Trophoblast cell (in vitro differentiated cells and primary cell): ENCODE measurements at regions not wholly inside any gene's neighbourhood (a gene's known extent, or its start where the extent isn't known, plus 50 kb on each side); places are given as distances from the start of the nearest gene placed in this dataset.
A peak's percentile ranks its signal among the peaks of the same experiment; 100 is the strongest.

Experiments used
- DNase-seq, 2 donors: peaks; one replicate each; pipeline ENCODE4 v3.0.0-alpha.2; 2016
- H2AFZ ChIP-seq: 2 replicates; pipeline ENCODE4 v1.6.1; 2013; ENCODE audit warnings: low read length, moderate library complexity, mild to moderate bottlenecking; ENCODE audit not compliant: insufficient read depth, poor library complexity
- H2AK5ac ChIP-seq: 2 replicates; pipeline ENCODE4 v1.6.1; 2013; ENCODE audit warnings: mild to moderate bottlenecking, low read length
- H2BK120ac ChIP-seq: 2 replicates; pipeline ENCODE4 v1.6.1; 2013; ENCODE audit warnings: low read length, mild to moderate bottlenecking, moderate library complexity; ENCODE audit not compliant: insufficient read depth, poor library complexity
- H2BK12ac ChIP-seq: 2 replicates; pipeline ENCODE4 v1.6.1; 2013; ENCODE audit warnings: mild to moderate bottlenecking, low read length, moderate library complexity
- H2BK5ac ChIP-seq: 2 replicates; pipeline ENCODE4 v1.6.1; 2013; ENCODE audit warnings: low read length, low read depth, moderate library complexity, mild to moderate bottlenecking; ENCODE audit not compliant: poor library complexity
- H3K14ac ChIP-seq: 2 replicates; pipeline ENCODE4 v1.6.1; 2013; ENCODE audit warnings: mild to moderate bottlenecking, low read length
- H3K18ac ChIP-seq: 2 replicates; pipeline ENCODE4 v1.6.1; 2013; ENCODE audit warnings: mild to moderate bottlenecking, low read length
- H3K23ac ChIP-seq: 2 replicates; pipeline ENCODE4 v1.6.1; 2013; ENCODE audit warnings: low read length
- H3K27ac ChIP-seq: 2 replicates; pipeline ENCODE4 v1.5.1; 2013; ENCODE audit warnings: low read depth, mild to moderate bottlenecking, inconsistent platforms, low read length, moderate library complexity
- H3K27me3 ChIP-seq: 2 replicates; pipeline ENCODE4 v1.6.1; 2013; ENCODE audit warnings: inconsistent platforms, mild to moderate bottlenecking, low read length, moderate library complexity; ENCODE audit not compliant: insufficient read depth
- H3K36me3 ChIP-seq, 2 experiments: 1 replicate in 1 of 2; 2 replicates in 1 of 2; pipeline ENCODE4 v1.6.1; 2013; ENCODE audit warnings: low read length in 2 of 2, mild to moderate bottlenecking in 2 of 2, moderate library complexity in 1 of 2; ENCODE audit not compliant: insufficient read depth in 2 of 2, control insufficient read depth in 1 of 2
- H3K4ac ChIP-seq: 2 replicates; pipeline ENCODE4 v1.6.1; 2013; ENCODE audit warnings: low read depth, mild to moderate bottlenecking, low read length, moderate library complexity
- H3K4me1 ChIP-seq, 2 experiments: 1 replicate in 1 of 2; 2 replicates in 1 of 2; pipeline ENCODE4 v1.6.1; 2013; ENCODE audit warnings: low read length in 2 of 2, mild to moderate bottlenecking in 2 of 2, moderate library complexity in 1 of 2; ENCODE audit not compliant: insufficient read depth in 2 of 2, control insufficient read depth in 1 of 2
- H3K4me2 ChIP-seq: 2 replicates; pipeline ENCODE4 v1.6.1; 2013; ENCODE audit warnings: inconsistent platforms, mild to moderate bottlenecking, low read length, moderate library complexity
- H3K4me3 ChIP-seq: 2 replicates; pipeline ENCODE4 v1.5.1; 2013; ENCODE audit warnings: mild to moderate bottlenecking, low read depth, low read length, inconsistent platforms
- H3K79me1 ChIP-seq: one replicate; pipeline ENCODE4 v1.6.1; 2013; ENCODE audit warnings: low read length
- H3K79me2 ChIP-seq: 2 replicates; pipeline ENCODE4 v1.6.1; 2013; ENCODE audit warnings: low read length, mild to moderate bottlenecking; ENCODE audit not compliant: control insufficient read depth, insufficient read depth, poor library complexity
- H3K9ac ChIP-seq: 2 replicates; pipeline ENCODE4 v1.6.1; 2013; ENCODE audit warnings: mild to moderate bottlenecking, low read length
- H3K9me3 ChIP-seq: 2 replicates; pipeline ENCODE4 v1.6.1; 2013; ENCODE audit warnings: low read depth, mild to moderate bottlenecking, control low read depth, inconsistent platforms, low read length; ENCODE audit not compliant: insufficient read depth
- H4K12ac ChIP-seq: 2 replicates; pipeline ENCODE4 v1.6.1; 2013; ENCODE audit warnings: low read depth, mild to moderate bottlenecking, low read length, moderate library complexity
- H4K8ac ChIP-seq: 2 replicates; pipeline ENCODE4 v1.6.1; 2013; ENCODE audit warnings: low read depth, mild to moderate bottlenecking, low read length, moderate library complexity
- H4K91ac ChIP-seq: one replicate; pipeline ENCODE4 v1.6.1; 2013; ENCODE audit warnings: low read depth, mild to moderate bottlenecking, low read length, moderate library complexity
- WGBS: extraction: QIAGEN DNeasy Blood & Tissue Kit; methylation state at CpG from one replicate; pipeline ENCODE4 v1.1.7; 2013; ENCODE audit warnings: missing lambda C conversion rate; ENCODE audit not compliant: insufficient read length, insufficient coverage; ENCODE audit errors: extremely low coverage; 5-methylcytosine and 5-hydroxymethylcytosine counted together

- no peak overlapping the region for H3K9ac ChIP-seq
- no peak overlapping the region for H4K91ac ChIP-seq
- H3K23ac ChIP-seq = no peak overlapping the region
- H3K18ac ChIP-seq = no peak overlapping the region
- H2AK5ac ChIP-seq = no peak overlapping the region
- no peak overlapping the region for H2BK120ac ChIP-seq
- no peaks in the 10 kb centered on the region for H3K9me3 ChIP-seq
- no peak overlapping the region for H2BK12ac ChIP-seq
- WGBS = no CpG with 5 or more reads among the region's 20 CpGs
- no peak overlapping the region for H2BK5ac ChIP-seq
- H3K4me1 ChIP-seq = no peaks in the 10 kb centered on the region
- peaks cover 3% of the 10 kb centered on the region for H3K27me3 ChIP-seq
- H4K8ac ChIP-seq = no peak overlapping the region
- no peak overlapping the region for H3K4me3 ChIP-seq
- H3K36me3 ChIP-seq = no peaks in the 10 kb centered on the region
- no peak overlapping the region for H2AFZ ChIP-seq
- no peak overlapping the region for H3K27ac ChIP-seq
- no peaks in the 10 kb centered on the region for H3K79me2 ChIP-seq
- H3K14ac ChIP-seq = no peak overlapping the region
- no peak overlapping the region for H4K12ac ChIP-seq
- no peak overlapping the region for H3K4me2 ChIP-seq
- H3K79me1 ChIP-seq = no peaks in the 10 kb centered on the region
- no peak overlapping the region for H3K4ac ChIP-seq
- no peak for DNase-seq
Measured at GRCh38 chr7:155360495-155361345, 63.0 kb downstream of the INSIG1 start.

- peak; percentile 62 to 78 for DNase-seq
- Histone ChIP-seq H3K27me3 (peaks cover 3% of the 10 kb centered on the region), H3K79me2 (no peaks in the 10 kb centered on the region), H3K9me3 (no peaks in the 10 kb centered on the region), H3K18ac (no peak overlapping the region), H2BK5ac (no peak overlapping the region), H3K36me3 (no peaks in the 10 kb centered on the region), H3K4me2 (no peak overlapping the region), H4K91ac (no peak overlapping the region), H2BK12ac (no peak overlapping the region), H3K4me1 (no peaks in the 10 kb centered on the region), H4K8ac (no peak overlapping the region), H3K9ac (no peak overlapping the region), H3K23ac (no peak overlapping the region), H3K27ac (no peak overlapping the region), H2BK120ac (no peak overlapping the region), H4K12ac (no peak overlapping the region), H3K79me1 (no peaks in the 10 kb centered on the region), H3K4ac (no peak overlapping the region), H2AK5ac (no peak overlapping the region), H2AFZ (no peak overlapping the region), H3K14ac (no peak overlapping the region), H3K4me3 (no peak overlapping the region)
- WGBS = no CpG with 5 or more reads among the region's 12 CpGs
Measured at GRCh38 chr7:155361346-155361680, 63.6 kb downstream of the INSIG1 start.

GRCh38 chr7:155361947-155362346 is 64.3 kb downstream of the INSIG1 start:
- Histone ChIP-seq H3K79me2 (no peaks in the 10 kb centered on the region), H3K4ac (no peak overlapping the region), H3K4me2 (no peak overlapping the region), H4K8ac (no peak overlapping the region), H4K91ac (no peak overlapping the region), H3K4me3 (no peak overlapping the region), H3K9me3 (no peaks in the 10 kb centered on the region), H3K14ac (no peak overlapping the region), H3K9ac (no peak overlapping the region), H2BK12ac (no peak overlapping the region), H2AK5ac (no peak overlapping the region), H3K36me3 (no peaks in the 10 kb centered on the region), H2BK5ac (no peak overlapping the region), H3K18ac (no peak overlapping the region), H3K27me3 (peaks cover 3% of the 10 kb centered on the region), H3K79me1 (no peaks in the 10 kb centered on the region), H3K27ac (no peak overlapping the region), H4K12ac (no peak overlapping the region), H2AFZ (no peak overlapping the region), H3K23ac (no peak overlapping the region), H3K4me1 (no peaks in the 10 kb centered on the region), H2BK120ac (no peak overlapping the region)
- no peak for DNase-seq
- WGBS = no CpG with 5 or more reads among the region's 7 CpGs

GRCh38 chr7:155362380-155363145 is 64.9 kb downstream of the INSIG1 start:
- no peak overlapping the region for H2BK5ac ChIP-seq
- peaks cover 3% of the 10 kb centered on the region for H3K27me3 ChIP-seq
- DNase-seq = no peak
- H4K91ac ChIP-seq = no peak overlapping the region
- H2AK5ac ChIP-seq = no peak overlapping the region
- no CpG with 5 or more reads among the region's 11 CpGs for WGBS
- H4K8ac ChIP-seq = no peak overlapping the region
- no peak overlapping the region for H3K4ac ChIP-seq
- no peak overlapping the region for H3K14ac ChIP-seq
- no peak overlapping the region for H2AFZ ChIP-seq
- no peak overlapping the region for H3K23ac ChIP-seq
- no peak overlapping the region for H3K4me2 ChIP-seq
- no peak overlapping the region for H3K4me3 ChIP-seq
- H3K9me3 ChIP-seq = no peaks in the 10 kb centered on the region
- no peak overlapping the region for H3K27ac ChIP-seq
- H3K79me1 ChIP-seq = no peaks in the 10 kb centered on the region
- no peak overlapping the region for H2BK120ac ChIP-seq
- no peaks in the 10 kb centered on the region for H3K79me2 ChIP-seq
- H3K9ac ChIP-seq = no peak overlapping the region
- H4K12ac ChIP-seq = no peak overlapping the region
- no peaks in the 10 kb centered on the region for H3K36me3 ChIP-seq
- H3K18ac ChIP-seq = no peak overlapping the region
- no peaks in the 10 kb centered on the region for H3K4me1 ChIP-seq
- H2BK12ac ChIP-seq = no peak overlapping the region
